ENCODE measurements at regions not wholly inside any gene's neighbourhood (a gene's known extent, or its start where the extent isn't known, plus 50 kb on each side); places are given as distances from the start of the nearest gene placed in this dataset.
"Not testable (repeated sequence)": the region's sequence is repeated elsewhere in the genome, so short reads cannot be mapped to it uniquely, and the experiment has no call there.

DNA sequence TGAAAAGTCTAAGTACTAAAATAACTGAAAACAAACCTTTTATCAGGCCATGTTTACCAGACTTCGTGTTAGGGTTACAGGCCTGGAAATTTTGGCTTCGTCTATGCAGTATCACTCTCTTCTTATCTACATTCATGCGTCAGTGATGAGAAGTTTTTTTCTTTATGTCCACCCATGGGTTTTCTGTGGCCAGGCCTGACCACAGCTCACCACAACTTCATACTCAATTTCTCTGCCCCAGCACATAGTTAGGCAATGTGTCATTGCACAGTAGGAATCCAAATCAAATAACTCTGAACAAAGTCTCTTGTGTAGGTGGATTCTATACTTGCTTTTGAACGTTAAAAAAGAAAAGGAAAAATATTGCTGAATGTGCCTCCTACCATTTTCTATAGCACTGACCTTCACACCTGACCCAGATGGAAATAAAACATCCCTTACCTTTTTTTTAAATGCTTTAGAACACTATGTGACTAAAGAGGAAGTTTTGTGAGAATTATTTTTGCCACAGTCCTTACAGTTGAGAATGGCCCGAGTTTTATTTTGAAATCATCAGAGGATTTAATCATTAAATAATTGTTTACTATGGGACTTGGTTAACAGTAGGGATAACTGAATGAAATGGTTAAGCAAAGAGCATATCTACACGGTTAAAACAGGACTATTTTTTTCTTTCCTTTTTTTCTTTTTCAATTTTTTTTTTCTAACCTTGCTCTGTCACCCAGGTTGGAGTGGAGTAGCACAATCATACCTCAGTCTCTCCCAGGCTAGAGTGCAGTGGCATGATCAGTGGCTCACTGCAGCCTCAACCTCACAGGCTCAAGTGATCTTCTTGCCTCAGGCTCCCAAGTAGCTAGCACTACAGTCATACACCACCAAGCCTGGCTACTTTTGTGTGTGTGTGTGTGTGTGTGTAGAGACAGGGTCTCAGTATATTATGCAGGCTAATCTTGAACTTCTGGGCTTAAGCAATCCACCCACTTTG lies 1247.0 kb upstream of the ACO1 start:
- no peak for DNase-seq

DNA sequence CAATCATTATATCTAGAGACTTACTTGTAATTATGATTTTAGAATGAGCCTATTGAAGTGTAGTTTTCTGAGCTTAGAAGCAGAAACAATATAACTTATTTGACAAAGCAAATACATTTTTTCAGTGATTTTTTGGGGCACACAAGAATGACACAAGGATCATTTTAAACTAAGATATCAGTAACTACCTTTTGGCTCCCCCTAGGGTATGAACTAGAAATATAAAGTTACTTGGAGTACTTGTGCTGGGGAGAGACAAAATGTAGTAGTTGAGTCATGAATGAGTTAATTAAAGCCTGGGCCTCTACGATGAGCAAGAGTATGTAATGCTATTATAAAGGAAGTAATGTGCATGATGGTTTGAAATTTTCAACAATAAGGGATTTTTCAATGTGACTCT lies 1244.1 kb upstream of the ACO1 start:
- DNase-seq = no peak

- DNase-seq = no peak
Observed at GRCh38 chr9:31142456-31142855, 1242.0 kb upstream of the ACO1 start.

DNA sequence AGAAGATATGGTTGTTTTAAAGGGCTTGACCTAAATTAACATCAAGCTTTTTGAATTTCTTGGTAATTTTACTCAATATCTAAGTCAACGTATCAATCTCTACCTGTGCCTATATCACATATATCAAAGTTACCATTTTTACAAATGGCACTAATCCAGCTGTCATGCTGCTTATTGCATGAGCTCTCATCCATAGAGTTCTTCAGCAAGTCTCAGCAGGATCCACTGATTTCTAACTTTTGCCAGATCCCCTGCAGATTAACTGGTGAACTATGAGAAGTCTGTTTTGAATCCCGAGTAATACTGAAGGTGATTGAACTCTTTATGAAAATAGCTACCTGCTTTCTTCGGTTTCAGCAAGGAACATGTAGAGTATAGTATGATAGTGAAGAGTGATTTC lies 1239.8 kb upstream of the ACO1 start:
- no peak for DNase-seq

- DNase-seq = no peak
Observed at GRCh38 chr9:31146485-31147166, 1237.8 kb upstream of the ACO1 start.

- no peak for DNase-seq
Observed at GRCh38 chr9:31153250-31153840, 1231.1 kb upstream of the ACO1 start.

GRCh38 chr9:31166516-31166915 lies 1217.9 kb upstream of the ACO1 start:
- no peak for DNase-seq

DNA sequence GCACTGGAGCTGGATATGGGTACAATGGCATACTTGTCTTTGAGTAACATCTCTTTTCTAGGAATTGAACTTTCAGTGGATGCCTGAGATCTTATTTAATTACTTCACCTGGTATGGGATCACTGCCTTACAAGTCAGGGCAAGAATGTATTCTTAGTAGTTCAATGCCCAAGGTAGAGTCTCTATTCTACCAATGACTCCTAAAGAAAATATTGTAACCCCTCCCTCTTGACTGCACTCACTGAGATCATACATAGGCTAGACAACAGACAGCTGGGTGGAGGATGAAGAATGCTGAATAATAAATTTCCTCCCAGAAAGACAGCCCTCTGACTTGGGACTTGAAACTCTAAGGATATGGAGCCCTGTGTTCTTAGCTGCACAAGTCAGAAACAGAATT lies 1216.3 kb upstream of the ACO1 start:
- DNase-seq = no peak

- DNase-seq = no peak
Observed at GRCh38 chr9:31174681-31175080, 1209.8 kb upstream of the ACO1 start.

DNA sequence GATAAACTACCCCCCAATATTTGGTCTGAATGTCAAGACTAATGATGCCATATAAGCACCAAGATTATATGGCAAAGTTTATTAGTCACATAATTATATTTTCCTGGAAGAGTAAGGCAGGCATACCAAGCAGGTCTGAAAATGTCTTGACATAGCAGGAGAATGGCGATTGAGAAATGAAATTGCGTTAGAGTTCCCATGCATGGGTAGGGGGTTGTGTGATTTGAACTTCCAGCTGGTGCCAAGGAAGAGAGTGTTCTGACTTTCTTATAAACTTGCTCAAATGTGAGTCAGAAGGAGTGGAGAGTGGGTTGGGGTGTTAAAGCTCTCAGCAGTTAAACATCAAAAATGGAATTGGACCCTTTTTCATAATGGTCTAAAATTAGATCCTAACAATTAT lies 1200.6 kb upstream of the ACO1 start:
- DNase-seq = no peak

- no peak for DNase-seq
Observed at GRCh38 chr9:31185831-31186230, 1198.6 kb upstream of the ACO1 start.

DNA sequence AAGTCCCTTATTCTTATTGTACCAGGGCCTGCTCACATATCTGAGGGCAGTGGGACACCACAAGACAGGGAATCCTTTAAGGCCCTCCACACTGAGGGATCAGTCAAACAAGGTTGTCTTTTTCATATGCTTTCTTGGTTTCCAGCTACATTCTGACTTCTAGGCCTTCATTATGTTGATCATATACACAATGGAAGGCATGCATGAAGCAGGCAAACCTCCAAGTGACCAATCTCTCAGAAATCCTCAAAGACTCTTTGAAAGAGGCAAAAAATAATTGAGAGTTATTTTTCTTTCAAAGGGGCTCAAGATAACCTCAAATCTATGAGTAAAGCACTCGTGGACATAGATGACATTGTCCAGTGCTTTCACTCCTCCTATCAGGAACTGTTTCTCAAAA lies 1195.9 kb upstream of the ACO1 start:
- no peak for DNase-seq

DNA sequence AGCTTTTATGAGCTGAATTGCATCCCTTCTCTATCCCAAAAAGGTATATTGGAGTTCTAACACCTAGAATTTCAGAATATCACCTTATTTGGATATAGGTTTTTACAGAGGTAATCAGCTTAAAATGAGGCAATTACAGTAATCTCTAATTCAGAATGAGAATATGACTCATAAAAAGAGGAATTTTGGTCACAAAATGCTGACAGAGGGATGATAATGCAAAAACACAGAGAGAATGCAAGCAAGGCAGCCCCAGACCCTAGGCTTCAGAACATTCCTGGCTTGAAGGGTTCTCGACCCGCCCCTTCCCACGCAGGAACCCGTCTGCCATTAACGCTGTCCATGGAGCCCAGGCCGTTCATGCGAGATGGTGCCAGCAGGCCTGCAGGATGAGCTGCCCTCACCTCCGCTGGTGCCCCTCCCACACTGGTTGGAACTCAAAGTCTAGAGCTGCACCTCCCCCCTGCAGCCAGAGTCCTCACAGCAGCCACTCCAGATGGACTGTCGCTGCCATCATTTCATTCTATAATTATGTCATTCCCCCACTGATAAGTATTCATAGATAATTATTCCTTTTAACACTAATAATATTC lies 1173.4 kb upstream of the ACO1 start:
- no peak for DNase-seq

- DNase-seq = not testable (repeated sequence)
Observed at GRCh38 chr9:31229976-31230375, 1154.5 kb upstream of the ACO1 start.

DNA sequence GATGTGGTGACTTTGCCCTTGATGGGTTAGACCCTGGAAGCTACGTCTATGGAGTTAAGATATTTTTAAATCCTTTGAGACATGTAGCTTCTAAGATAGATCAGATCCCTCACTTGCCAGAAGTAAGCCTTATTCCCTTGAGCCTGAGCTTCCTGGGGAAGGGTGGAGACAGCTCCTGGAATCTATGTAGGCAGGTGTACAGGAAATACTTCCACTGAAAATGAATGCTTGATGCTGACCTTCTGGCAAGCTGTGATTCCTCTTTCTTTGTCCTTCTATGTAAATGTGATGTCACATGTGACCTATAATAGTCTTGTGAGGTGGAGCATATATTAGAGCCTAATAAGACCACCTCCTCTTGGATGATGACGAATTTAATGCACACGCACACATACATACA lies 1152.0 kb upstream of the ACO1 start:
- DNase-seq = no peak

DNA sequence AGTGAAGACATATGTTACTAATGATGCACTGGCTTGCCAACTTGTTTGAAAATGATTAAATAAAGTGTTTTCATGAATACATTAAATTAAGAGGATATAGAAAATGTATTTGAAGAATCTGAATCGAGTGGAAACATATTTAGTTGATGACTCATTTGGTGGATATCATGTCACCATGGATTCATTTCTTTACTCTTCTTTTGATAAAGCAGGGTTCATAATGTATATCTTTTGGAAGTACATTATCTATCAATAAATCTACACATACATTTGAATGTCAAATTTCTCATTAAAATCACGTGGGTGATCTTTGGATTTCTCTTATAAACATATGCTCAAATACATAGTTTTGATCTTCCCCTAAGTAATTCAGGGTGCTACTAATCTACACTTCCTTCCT lies 1148.1 kb upstream of the ACO1 start:
- DNase-seq = no peak

DNA sequence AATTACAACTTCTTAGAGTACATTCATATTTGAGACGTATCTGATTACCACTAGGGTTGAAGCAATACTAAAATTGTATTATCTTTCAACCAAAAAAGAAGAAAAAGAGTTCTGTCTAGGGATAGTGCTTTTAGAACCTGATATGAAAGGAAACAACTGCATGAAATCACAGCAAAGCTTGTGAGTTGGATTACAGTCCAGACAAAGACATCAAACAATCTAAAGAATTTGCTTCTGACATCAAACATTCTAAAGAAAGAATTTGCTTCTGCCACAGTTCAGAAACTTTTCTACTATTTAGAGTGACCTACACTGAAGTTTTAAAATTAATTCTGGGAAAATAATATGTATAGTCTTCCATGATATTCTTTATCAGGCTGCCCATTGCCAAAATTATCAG lies 1141.1 kb upstream of the ACO1 start:
- DNase-seq = peak; percentile 1

GRCh38 chr9:31248156-31248555 lies 1136.3 kb upstream of the ACO1 start:
- DNase-seq = peak; percentile 10

DNA sequence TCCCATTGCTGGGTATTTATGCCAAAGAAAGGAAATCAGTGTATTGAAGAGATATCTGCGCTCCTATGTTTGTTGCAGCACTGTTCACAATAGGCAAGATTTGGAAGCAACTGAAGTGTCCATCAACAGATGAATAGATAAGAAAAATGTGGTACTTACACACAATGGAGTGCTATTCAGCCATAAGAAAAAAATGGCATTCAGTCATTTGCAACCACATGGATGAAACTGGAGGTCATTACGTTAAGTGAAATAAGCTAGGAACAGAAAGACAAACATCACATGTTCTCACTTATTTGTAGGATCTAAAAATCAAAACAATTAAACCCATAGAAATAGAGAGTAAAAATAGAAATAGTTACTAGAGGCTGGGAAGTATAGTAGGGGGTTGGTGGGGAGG lies 1133.1 kb upstream of the ACO1 start:
- DNase-seq = no peak

- DNase-seq = no peak
Observed at GRCh38 chr9:31253800-31254762, 1130.4 kb upstream of the ACO1 start.

DNA sequence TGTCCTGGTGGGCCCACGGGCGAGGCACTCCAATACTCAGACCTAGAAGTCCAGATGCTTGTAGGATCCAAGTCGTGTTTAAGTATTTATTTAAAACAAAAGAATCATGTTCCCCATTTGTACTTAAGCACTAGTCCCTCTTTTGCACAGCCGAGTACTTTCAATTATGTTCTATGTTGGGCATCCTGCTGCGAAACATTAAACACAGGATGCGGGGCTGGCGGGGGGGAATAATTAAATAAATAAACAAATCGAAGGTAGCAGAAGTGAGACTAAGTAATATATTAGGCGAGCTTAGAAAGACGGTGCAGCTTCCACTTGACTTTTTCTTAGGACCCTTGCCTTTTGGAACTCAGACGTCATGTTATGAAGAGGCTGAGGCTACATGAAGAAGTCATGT lies 1129.2 kb upstream of the ACO1 start:
- DNase-seq = peak; percentile 1

GRCh38 chr9:31259824-31260223 lies 1124.6 kb upstream of the ACO1 start:
- DNase-seq = peak; percentile 10

Data from tongue (tissue), 1 donor.